ENCODE measurements at regions not wholly inside any gene's neighbourhood (a gene's known extent, or its start where the extent isn't known, plus 50 kb on each side); places are given as distances from the start of the nearest gene placed in this dataset.
"Not testable (repeated sequence)": the region's sequence is repeated elsewhere in the genome, so short reads cannot be mapped to it uniquely, and the experiment has no call there.

DNA sequence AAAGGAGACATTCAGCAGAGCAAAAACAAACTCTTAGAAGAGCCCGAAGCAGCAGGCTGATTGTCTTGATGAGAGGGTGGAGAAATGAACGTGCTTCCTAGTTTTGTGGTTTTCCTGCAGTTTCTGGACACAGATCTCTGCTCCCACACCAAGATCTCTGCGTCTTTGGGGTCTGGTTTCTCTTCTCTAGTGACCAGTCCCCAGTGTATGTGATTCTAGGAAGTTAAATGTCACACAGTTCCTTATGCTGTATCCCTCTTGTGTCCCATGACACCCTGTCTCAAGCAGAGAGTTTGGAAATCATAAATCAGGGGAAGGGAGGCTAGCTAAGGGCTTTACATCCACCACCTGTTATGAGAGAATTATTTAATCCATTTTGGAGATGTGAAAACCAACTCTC lies 55.4 kb upstream of the KLF14 start:
- in situ Hi-C loops (cut with MboI; ENCODE audit: low pct_unique_long_range_greater_than_20kb, low sequenced_read_pairs), result no loop called here

DNA sequence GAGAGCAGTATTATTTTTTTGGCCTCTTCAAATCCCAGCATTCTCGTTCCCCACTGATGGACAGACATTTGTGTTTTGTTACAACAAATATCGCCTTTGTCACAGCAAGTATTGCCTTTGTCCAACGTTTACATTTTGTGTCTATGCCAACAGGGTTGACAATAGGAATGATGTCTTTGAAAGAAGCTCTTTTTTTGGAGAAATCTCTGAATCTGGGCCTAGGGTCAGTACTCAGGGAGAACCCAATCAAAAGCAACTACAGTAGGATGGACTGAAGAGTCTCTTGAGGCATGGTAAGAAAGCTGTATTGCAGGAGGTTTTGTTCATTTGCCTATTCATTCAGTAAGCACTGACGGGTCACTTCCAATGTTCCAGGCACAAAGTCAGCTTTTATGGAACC lies 57.7 kb upstream of the KLF14 start:
- no peak for DNase-seq
- in situ Hi-C loops (cut with MboI; ENCODE audit: low pct_unique_long_range_greater_than_20kb, low sequenced_read_pairs), result no loop called here

More for the DNA sequence above, 55.4 kb upstream of the KLF14 start:
- DNase-seq, result peak; percentile 8

DNA sequence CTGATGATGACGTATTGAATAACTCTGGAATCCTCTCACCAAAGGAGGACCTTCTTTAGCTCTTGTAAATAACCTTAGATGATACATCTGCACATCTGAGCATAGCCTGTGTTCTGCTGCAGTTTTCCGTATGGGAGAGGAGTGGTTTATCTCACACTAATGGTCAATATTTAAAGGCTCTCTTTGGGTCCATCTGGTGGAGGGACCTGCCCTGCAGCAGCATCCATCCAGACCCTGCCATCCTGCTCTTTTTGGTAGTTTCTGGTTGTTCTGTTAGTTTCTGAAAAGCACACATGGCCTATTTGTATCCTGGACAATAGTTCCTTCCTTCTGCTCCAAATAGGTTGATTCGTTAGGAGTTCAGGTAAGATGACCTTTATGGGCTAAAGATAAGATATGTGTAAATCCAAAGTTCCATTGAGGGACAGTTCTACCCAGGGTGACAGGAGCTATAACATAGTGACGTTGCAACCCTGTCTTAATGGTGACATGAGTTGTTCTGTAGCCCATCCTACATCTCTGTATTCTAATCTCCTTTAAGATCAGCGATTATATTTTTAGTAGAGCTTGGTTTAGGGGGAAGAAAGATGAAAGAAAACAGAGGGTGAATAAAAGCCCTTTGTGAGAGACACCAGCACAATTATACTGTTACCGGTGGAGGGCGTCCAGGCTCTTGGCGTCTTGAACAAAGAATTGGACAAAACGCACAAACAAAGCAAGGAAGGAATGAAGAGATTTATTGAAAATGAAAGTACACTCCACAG lies 60.0 kb upstream of the KLF14 start:
- in situ Hi-C loops (cut with MboI; ENCODE audit: low pct_unique_long_range_greater_than_20kb, low sequenced_read_pairs), result no loop called here
- no peak for DNase-seq

DNA sequence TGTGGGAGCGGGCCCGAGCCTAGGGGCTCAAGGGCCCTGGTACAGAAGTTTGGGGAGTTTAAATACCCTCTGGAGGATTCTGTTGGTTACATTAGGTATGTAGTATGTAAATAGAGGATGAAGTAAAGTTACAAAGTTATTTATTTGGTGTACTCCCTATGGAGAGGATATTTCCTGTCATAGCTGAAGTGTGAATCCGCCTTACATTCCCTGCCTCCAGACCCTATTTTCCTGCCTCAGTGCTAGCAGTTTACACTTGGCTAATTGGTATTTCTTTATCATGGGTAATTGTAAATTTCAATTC lies 60.6 kb upstream of the KLF14 start:
- in situ Hi-C loops (cut with MboI; ENCODE audit: low pct_unique_long_range_greater_than_20kb, low sequenced_read_pairs), result no loop called here

DNA sequence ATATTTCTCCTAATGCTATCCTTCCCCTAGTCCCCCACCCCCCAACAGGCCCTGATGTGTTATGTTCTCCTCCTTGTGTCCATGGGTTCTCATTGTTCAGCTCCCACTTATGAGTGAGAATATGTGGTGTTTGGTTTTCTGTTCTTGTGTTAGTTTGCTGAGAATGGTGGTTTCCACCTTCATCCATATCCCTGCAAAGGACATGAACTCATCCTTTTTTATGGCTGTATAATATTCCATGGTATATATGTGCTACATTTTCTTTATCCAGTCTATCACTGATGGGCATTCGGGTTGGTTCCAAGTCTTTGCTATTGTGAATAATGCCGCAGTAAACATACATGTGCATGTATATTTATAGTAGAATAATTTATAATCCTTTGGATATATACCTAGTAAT lies 62.4 kb upstream of the KLF14 start:
- in situ Hi-C loops (cut with MboI; ENCODE audit: low pct_unique_long_range_greater_than_20kb, low sequenced_read_pairs); DNase-seq: not testable (repeated sequence)

More for the DNA sequence above, 60.6 kb upstream of the KLF14 start:
- no peak for DNase-seq

DNA sequence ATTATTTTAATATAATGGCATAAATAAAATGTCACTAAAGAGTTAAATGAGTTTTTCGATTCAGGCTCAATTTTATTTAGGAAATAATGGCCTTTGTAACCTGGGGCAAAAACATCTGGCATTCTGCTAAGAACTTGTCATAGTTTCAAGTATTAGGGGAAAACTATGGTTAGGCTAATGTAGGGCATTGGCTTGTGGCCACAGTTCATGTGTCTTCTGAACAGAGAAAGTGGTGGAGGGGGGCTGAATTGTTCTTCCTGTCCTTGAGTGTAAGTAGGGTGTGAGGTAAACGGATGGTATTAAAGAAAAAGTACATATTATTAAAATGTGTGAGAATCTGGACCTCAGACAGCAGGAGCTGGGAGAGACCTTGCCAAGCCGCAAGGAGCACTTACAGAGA lies 69.1 kb upstream of the KLF14 start:
- DNase-seq, result no peak
- in situ Hi-C loops (cut with MboI; ENCODE audit: low pct_unique_long_range_greater_than_20kb, low sequenced_read_pairs), result no loop called here

DNA sequence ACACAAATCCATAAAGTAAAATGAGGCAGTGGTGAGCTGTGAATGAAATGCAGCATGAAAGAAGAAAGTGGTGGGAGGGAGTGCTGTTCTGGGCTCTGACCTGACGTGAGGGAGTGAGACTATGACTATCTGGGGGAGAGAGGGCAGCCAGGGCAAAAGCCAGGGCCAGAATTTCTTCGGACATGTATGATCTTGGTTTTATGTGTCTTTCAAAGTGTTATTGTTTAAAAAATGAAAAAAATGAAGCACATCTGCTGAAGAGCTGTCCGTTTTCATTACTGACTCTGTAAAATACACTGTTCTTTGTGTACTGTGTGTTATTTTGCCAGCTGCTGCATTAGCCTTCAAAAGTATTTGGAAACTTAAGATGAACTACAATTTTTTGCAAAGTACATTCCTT lies 70.2 kb upstream of the KLF14 start:
- DNase-seq, result no peak
- in situ Hi-C loops (cut with MboI; ENCODE audit: low pct_unique_long_range_greater_than_20kb, low sequenced_read_pairs), result no loop called here

DNA sequence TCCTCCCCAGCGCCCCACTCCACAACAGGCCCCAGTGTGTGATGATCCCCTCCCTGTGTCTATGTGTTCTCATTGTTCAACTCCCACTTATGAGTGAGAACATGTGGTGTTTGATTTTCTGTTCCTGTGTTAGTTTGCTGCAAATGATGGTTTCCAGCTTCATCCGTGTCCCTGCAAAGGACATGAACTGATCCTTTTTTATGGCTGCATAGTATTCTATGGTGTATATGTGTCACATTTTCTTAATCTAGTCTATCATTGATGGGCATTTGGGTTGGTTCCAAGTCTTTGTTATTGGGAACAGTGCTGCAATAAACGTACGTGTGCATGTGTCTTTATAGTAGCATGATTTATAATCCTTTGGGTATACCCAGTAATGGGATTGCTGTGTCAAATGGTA lies 78.8 kb upstream of the KLF14 start:
- DNase-seq; in situ Hi-C loops (cut with MboI; ENCODE audit: low pct_unique_long_range_greater_than_20kb, low sequenced_read_pairs): not testable (repeated sequence)

DNA sequence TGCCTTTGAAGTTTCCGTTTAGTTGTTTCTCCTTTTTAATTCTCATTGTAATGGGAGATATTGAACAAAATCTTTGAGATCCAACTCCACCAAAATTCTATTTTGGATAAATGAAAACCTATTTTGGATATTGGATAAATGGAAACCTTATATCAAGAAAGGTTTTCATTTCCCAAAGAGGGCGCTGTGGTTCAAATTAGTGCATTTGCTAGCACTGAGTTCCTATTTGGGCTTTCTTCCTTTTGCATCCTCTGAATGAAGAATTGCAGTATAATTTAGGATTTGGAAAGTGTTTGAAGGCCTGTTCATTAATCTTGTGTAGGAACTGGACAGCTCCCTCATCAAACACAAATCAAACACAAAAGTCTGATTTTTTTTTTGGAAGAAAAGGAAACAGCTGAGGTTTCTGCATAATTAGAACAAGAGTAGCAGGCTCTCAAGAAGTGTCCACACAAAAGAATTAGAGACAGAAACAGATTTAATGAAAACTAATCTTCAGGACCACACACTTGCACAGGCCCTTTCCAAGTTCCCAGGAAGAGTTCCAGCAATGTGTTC lies 80.8 kb upstream of the KLF14 start:
- DNase-seq, result peak; percentile 35

DNA sequence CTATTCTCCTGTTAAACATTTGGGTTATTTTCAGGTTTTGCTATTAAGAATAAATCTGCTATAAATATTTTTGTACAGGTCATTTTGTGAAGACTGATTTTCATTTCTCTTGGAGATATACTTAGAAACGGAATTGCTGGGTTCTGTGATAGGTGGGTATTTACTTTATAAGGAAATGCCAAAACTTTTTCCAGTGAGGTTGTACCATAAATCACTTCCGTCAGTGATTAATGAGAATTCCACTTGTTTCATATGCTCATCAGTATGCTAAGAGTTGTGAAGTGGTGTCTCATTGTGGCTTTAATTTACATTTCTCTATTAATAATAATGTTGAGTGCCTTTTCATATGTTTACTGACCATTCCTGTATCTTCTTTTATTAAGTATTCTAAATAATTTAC lies 84.0 kb upstream of the KLF14 start:
- in situ Hi-C loops (cut with MboI; ENCODE audit: low pct_unique_long_range_greater_than_20kb, low sequenced_read_pairs), result no loop called here
- DNase-seq, result no peak

More for the DNA sequence above, 80.8 kb upstream of the KLF14 start:
- in situ Hi-C loops (cut with MboI; ENCODE audit: low pct_unique_long_range_greater_than_20kb, low sequenced_read_pairs), result no loop called here

DNA sequence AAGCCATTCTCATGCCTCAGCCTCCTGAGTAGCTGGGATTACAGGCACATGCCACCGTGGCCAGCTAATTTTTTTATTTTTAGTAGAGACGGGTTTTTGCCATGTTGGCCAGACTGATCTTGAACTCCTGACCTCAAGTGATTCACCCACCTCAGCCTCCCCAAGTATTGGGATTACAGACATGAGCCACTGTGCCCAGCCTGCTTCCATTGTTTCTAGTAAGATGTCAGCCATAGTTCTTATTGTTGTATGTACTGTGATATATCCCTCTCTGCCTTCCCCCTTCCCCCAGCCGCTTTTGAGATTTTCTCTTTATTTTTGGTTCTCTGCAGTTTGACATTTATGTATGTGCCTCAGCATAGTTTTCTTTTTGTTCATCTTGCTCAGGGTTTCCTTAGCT lies 87.9 kb upstream of the KLF14 start:
- in situ Hi-C loops (cut with MboI; ENCODE audit: low pct_unique_long_range_greater_than_20kb, low sequenced_read_pairs), result no loop called here

DNA sequence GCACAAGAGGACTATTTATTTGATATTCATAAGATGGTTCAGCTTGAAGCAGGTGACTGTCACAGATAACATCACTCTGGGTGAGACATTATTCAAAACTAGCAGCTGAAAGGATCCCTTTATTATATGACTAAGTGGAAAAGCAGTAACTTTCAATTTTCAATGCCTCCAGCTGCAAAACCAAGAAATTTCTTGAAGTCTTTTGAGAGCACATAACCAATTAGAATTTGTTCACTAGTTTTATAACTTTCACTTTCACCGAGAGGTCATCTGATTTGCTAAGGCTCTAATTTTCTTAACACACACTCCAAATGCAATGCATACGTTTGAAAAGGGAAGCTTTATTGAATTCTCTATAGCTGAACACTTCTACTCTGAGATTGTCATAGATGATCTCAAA lies 88.6 kb upstream of the KLF14 start:
- no peak for DNase-seq
- in situ Hi-C loops (cut with MboI; ENCODE audit: low pct_unique_long_range_greater_than_20kb, low sequenced_read_pairs), result no loop called here

More for the DNA sequence above, 87.9 kb upstream of the KLF14 start:
- no peak for DNase-seq

DNA sequence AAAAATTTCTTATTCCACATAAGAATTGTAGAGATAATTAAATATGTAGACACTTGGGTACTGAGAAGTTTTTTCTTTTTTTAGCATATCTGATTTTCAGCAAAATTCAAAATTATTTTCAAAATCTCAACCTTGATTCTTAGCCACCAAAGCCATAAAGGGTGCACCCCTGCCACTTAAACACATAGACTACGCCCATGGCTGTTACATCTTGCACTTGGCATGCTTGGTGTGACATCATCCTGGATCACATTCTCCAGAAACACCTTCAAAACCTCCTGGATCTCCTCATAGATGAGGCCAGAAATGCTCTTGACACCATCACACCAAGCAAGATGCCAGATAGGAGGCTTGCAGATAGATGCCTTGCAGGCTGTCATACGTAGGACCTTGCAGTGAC lies 89.1 kb upstream of the KLF14 start:
- no peak for DNase-seq
- in situ Hi-C loops (cut with MboI; ENCODE audit: low pct_unique_long_range_greater_than_20kb, low sequenced_read_pairs), result no loop called here

DNA sequence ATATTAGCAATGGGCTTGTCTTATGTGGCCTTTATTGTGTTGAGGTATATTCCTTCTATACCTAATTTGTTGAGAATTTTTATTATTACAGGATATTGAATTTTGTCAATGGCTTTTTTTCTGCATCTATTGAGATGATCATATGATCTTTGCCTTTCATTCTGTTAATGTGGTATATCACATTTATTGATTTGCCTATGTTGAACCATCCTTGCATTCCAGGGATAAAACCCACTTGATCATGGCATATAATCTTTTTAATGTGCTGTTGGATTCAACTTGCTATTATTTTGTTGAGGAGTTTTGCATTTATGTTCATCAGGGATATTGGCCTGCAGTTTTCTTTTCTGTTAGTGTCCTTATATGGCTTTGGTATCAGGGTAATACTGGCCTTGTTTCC lies 91.8 kb upstream of the KLF14 start:
- DNase-seq, result no peak
- in situ Hi-C loops (cut with MboI; ENCODE audit: low pct_unique_long_range_greater_than_20kb, low sequenced_read_pairs), result no loop called here

DNA sequence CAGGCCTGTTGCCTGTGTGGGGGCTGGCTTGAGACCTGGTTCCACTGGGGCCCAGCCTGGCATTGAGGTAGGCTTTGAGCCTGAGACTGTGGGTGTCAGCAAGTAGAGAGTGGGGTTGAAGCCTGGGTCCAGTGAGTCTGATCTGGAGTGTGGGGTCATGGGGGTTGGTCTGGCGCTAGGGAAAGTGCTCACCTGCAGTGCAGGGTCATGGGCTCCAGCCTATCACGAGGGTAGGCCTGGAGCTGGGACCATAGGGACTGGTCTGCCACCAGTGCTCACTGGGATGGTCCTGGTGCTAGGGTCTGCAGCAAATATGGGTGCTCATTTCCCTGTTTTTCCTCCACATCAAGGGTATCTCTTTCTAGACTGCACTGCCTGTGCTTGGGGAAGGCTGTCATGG lies 95.4 kb upstream of the KLF14 start:
- DNase-seq, result no peak
- in situ Hi-C loops (cut with MboI; ENCODE audit: low pct_unique_long_range_greater_than_20kb, low sequenced_read_pairs), result no loop called here

DNA sequence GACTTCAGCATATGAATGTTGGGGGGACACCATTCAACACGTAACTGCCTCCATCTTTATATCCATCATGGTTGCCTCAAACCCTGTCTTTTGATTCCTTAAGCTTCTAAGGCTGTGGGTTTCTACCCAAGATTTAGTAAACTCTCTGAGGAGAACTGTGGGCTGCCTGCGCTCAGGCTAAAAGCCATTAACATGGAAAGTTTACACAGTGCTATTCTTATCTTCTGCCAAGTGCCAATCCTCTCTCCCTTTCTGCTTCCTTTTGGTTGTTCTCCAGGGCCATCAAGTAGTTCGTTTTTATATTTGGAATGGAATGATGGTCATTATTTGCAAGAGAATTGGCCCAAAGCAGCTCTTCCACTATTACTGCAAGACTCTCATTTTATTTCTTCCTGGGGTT lies 97.3 kb upstream of the KLF14 start:
- in situ Hi-C loops (cut with MboI; ENCODE audit: low pct_unique_long_range_greater_than_20kb, low sequenced_read_pairs), result no loop called here
- no peak for DNase-seq

DNA sequence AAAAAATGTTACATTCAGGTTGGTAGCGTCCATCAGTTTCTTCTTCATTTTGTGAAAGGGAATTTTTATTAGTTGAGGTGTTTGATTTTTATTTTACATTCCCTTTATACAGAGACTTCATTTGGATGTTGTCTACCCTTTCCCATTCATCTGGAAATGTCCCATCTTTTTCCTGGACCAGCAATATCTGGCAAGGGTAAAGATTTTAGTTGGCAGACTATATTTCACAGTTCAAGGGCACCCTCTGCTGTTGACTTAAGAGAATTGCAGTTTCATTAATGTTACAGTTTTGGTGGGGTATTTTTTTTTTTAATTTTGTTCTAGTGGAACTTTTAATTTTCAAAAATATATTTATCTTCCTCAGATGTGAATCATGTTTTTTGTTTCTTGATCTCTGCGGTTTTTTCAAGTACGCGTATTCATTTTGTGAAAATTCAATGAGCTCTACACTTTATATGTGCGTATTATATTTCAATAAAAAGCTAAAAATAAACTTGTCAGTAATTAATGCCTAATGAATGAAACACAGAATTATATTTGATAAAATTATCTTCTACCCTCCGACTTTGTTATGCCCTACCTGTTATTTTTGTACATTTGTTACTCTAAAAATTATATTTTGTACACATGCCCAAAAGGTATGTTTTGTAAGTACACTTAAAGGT lies 97.9 kb upstream of the KLF14 start:
- in situ Hi-C loops (cut with MboI; ENCODE audit: low pct_unique_long_range_greater_than_20kb, low sequenced_read_pairs), result no loop called here
- peak; percentile 23 for DNase-seq

DNA sequence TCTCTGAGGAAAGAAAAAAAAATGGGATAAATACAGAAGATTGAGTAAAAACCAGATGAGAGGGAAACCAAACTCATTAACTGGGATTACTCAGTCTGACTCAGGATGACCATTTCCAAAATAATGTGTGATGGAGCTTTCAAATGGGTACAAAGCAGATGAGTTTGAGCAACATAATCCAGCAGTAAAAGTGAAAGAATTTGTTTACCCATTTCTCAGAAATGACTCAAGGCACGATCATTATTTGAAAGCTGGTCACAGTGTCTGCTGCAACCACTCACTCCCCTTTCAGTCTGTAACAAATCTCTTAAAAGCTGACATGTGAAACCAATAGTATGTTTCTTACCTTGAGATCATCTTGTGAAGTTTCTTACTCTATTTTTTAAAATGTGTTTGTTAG lies 104.7 kb upstream of the KLF14 start:
- in situ Hi-C loops (cut with MboI; ENCODE audit: low pct_unique_long_range_greater_than_20kb, low sequenced_read_pairs), result no loop called here
- no peak for DNase-seq

DNA sequence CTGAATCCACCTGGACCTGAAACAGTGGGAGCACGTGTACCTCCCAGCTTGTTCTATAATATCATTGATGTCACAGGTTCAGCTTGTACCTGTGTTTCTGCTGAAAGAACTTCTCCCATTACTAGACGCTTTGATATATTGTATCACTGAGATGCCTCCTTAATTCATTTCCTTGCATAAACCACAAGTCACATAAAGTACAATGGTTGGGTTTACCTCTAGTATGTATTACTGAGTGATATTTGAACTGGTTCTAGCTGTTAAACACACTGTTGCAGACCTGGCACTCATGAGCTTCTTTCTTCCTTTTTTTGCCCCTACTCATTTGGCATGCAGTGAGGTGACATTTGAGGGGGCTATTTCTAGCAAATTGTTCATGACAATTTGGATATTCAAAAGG lies 106.6 kb upstream of the KLF14 start:
- in situ Hi-C loops (cut with MboI; ENCODE audit: low pct_unique_long_range_greater_than_20kb, low sequenced_read_pairs), result no loop called here
- DNase-seq, result no peak

DNA sequence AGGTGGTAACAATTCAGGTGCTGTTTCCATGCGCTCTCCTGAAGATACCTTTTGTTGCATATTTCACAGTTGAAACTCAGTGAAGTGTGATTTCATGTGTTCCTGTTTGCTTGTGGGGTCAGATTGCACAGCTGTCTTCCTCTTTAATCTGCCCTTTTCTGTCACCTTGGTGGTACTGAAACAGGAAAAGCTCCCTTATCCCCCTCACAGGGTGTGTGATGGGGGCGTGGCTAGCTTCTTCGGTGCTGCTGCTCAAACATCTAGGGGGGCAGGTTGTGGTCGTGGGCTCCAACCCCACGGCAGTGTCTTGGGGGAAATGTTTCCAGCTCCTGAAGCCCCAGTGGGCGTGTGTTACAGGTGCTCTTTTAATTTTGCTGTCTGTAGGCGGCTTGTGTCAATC lies 107.4 kb upstream of the KLF14 start:
- in situ Hi-C loops (cut with MboI; ENCODE audit: low pct_unique_long_range_greater_than_20kb, low sequenced_read_pairs), result no loop called here

DNA sequence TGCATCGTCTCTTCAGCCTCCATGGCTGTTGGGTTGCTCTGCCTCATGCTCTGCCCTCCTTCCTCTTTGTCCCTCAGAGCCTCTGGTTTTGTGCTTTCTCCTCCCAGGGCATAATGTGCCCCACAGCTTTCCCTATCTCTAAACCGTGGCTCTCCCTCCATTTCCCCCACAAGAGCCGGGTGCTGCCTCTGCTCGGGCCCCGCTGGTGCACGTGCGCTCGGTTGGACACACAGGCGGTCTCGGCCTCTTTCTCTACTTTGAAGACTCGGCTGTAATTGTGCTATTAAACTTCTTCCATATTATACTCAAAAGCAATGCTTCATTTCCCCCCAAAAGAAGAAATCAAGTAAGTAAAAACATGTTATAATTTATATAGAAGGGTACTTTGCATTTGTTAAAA lies 109.7 kb upstream of the KLF14 start:
- in situ Hi-C loops (cut with MboI; ENCODE audit: low pct_unique_long_range_greater_than_20kb, low sequenced_read_pairs), result no loop called here
- no peak for DNase-seq

More for the DNA sequence above, 107.4 kb upstream of the KLF14 start:
- peak; percentile 29 for DNase-seq
